ENCODE measurements at regions not wholly inside any gene's neighbourhood (a gene's known extent, or its start where the extent isn't known, plus 50 kb on each side); places are given as distances from the start of the nearest gene placed in this dataset.

GRCh38 chr22:42330170-42330569 is 59.7 kb upstream of the TCF20 start:
- H3K4me3 Mint-ChIP-seq: no peak overlapping the region
- H3K4me1 Mint-ChIP-seq (ENCODE audit: low read depth): peaks cover 42% of the 10 kb centered on the region
- ATAC-seq (replicated peaks in 1 of 2): no peak

GRCh38 chr22:42329504-42329903 is 59.1 kb upstream of the TCF20 start:
- DNase-seq: no peak
- peaks cover 49% of the 10 kb centered on the region for H3K4me1 Mint-ChIP-seq (ENCODE audit: low read depth)
- H3K9me3 Mint-ChIP-seq: peaks cover 0 to 2% of the 10 kb centered on the region in 2 donors
- H3K27me3 Mint-ChIP-seq (ENCODE audit: low read depth): no peaks in the 10 kb centered on the region
- ATAC-seq (replicated peaks in 1 of 2): no peak
- no peaks in the 10 kb centered on the region for H3K36me3 Mint-ChIP-seq (ENCODE audit: insufficient read depth in 2 of 2)
- no peak overlapping the region for H3K4me3 Mint-ChIP-seq
- H3K27ac Mint-ChIP-seq: no peak overlapping the region

More at GRCh38 chr22:42330170-42330569, 59.7 kb upstream of the TCF20 start:
- Mint-ChIP-seq H3K27ac (no peak overlapping the region), H3K9me3 (no peaks in the 10 kb centered on the region), H3K27me3 (ENCODE audit: low read depth) (no peaks in the 10 kb centered on the region), H3K36me3 (ENCODE audit: insufficient read depth in 2 of 2) (no peaks in the 10 kb centered on the region)
- no peak for DNase-seq

- peak in 1 of 2 donors; percentile 2 for ATAC-seq (replicated peaks in 1 of 2)
- Mint-ChIP-seq H3K27ac (no peak overlapping the region), H3K27me3 (ENCODE audit: low read depth) (no peaks in the 10 kb centered on the region), H3K4me3 (no peak overlapping the region), H3K36me3 (ENCODE audit: insufficient read depth in 2 of 2) (no peaks in the 10 kb centered on the region), H3K9me3 (peaks cover 0 to 2% of the 10 kb centered on the region in 2 donors), H3K4me1 (ENCODE audit: low read depth) (peaks cover 51% of the 10 kb centered on the region)
- no peak for DNase-seq
These were observed 58.3 kb upstream of the TCF20 start for GRCh38 chr22:42328784-42329145.

- Mint-ChIP-seq H3K27ac (no peak overlapping the region), H3K36me3 (ENCODE audit: insufficient read depth in 2 of 2) (peaks cover 0 to 3% of the 10 kb centered on the region in 2 donors), H3K4me3 (peak overlapping the region; percentile 11 to 43), H3K4me1 (ENCODE audit: low read depth) (peaks cover 51% of the 10 kb centered on the region), H3K27me3 (ENCODE audit: low read depth) (no peaks in the 10 kb centered on the region), H3K9me3 (peaks cover 0 to 2% of the 10 kb centered on the region in 2 donors)
- DNase-seq: no peak
- peak; percentile 59 to 70 for ATAC-seq (replicated peaks in 1 of 2)
These were observed 57.8 kb upstream of the TCF20 start for GRCh38 chr22:42328130-42328783.

- Mint-ChIP-seq H3K36me3 (ENCODE audit: insufficient read depth in 2 of 2) (peaks cover 0 to 3% of the 10 kb centered on the region in 2 donors), H3K4me1 (ENCODE audit: low read depth) (peaks cover 51% of the 10 kb centered on the region), H3K27ac (no peak overlapping the region), H3K27me3 (ENCODE audit: low read depth) (no peaks in the 10 kb centered on the region), H3K4me3 (peak overlapping the region in 1 of 2 donors; percentile 1), H3K9me3 (peaks cover 0 to 2% of the 10 kb centered on the region in 2 donors)
- no peak for DNase-seq
- no peak for ATAC-seq (replicated peaks in 1 of 2)
These were observed 57.1 kb upstream of the TCF20 start for GRCh38 chr22:42327462-42328129.

GRCh38 chr22:42326801-42327200 is 56.3 kb upstream of the TCF20 start:
- Mint-ChIP-seq H3K4me3 (no peak overlapping the region), H3K9me3 (peaks cover 0 to 2% of the 10 kb centered on the region in 2 donors), H3K36me3 (ENCODE audit: insufficient read depth in 2 of 2) (peaks cover 0 to 3% of the 10 kb centered on the region in 2 donors), H3K27me3 (ENCODE audit: low read depth) (no peaks in the 10 kb centered on the region), H3K4me1 (ENCODE audit: low read depth) (peaks cover 49% of the 10 kb centered on the region), H3K27ac (no peak overlapping the region)
- no peak for ATAC-seq (replicated peaks in 1 of 2)
- DNase-seq: no peak

- H3K27me3 Mint-ChIP-seq (ENCODE audit: low read depth): no peaks in the 10 kb centered on the region
- ATAC-seq (replicated peaks in 1 of 2) (no peak), DNase-seq (no peak)
- peaks cover 0 to 2% of the 10 kb centered on the region in 2 donors for H3K9me3 Mint-ChIP-seq
- H3K27ac Mint-ChIP-seq: no peak overlapping the region
- peaks cover 44% of the 10 kb centered on the region for H3K4me1 Mint-ChIP-seq (ENCODE audit: low read depth)
- H3K4me3 Mint-ChIP-seq: no peak overlapping the region
- H3K36me3 Mint-ChIP-seq (ENCODE audit: insufficient read depth in 2 of 2): peaks cover 0 to 3% of the 10 kb centered on the region in 2 donors
These were observed 55.8 kb upstream of the TCF20 start for GRCh38 chr22:42326301-42326700.

- peak overlapping the region in 1 of 2 donors; percentile 32 for H3K4me3 Mint-ChIP-seq
- peaks cover 0 to 2% of the 10 kb centered on the region in 2 donors for H3K9me3 Mint-ChIP-seq
- H3K36me3 Mint-ChIP-seq (ENCODE audit: insufficient read depth in 2 of 2): peaks cover 0 to 3% of the 10 kb centered on the region in 2 donors
- H3K27ac Mint-ChIP-seq: no peak overlapping the region
- H3K4me1 Mint-ChIP-seq (ENCODE audit: low read depth): peaks cover 44% of the 10 kb centered on the region
- ATAC-seq (replicated peaks in 1 of 2) (peak in 1 of 2 donors; percentile 44), DNase-seq (no peak)
- no peaks in the 10 kb centered on the region for H3K27me3 Mint-ChIP-seq (ENCODE audit: low read depth)
These were observed 54.7 kb upstream of the TCF20 start for GRCh38 chr22:42324990-42325710.

- Mint-ChIP-seq H3K9me3 (peaks cover 0 to 2% of the 10 kb centered on the region in 2 donors), H3K27me3 (ENCODE audit: low read depth) (no peaks in the 10 kb centered on the region), H3K4me3 (peak overlapping the region in 1 of 2 donors; percentile 19), H3K4me1 (ENCODE audit: low read depth) (peaks cover 44% of the 10 kb centered on the region), H3K36me3 (ENCODE audit: insufficient read depth in 2 of 2) (peaks cover 0 to 3% of the 10 kb centered on the region in 2 donors), H3K27ac (peak overlapping the region; percentile 91)
- ATAC-seq (replicated peaks in 1 of 2) (no peak), DNase-seq (no peak)
These were observed 54.1 kb upstream of the TCF20 start for GRCh38 chr22:42324566-42324965.

- no peaks in the 10 kb centered on the region for H3K27me3 Mint-ChIP-seq (ENCODE audit: low read depth)
- H3K27ac Mint-ChIP-seq: peak overlapping the region; percentile 91
- H3K9me3 Mint-ChIP-seq: peaks cover 0 to 2% of the 10 kb centered on the region in 2 donors
- H3K4me3 Mint-ChIP-seq: no peak overlapping the region
- H3K36me3 Mint-ChIP-seq (ENCODE audit: insufficient read depth in 2 of 2): peaks cover 0 to 3% of the 10 kb centered on the region in 2 donors
- peaks cover 40% of the 10 kb centered on the region for H3K4me1 Mint-ChIP-seq (ENCODE audit: low read depth)
- DNase-seq (no peak), ATAC-seq (replicated peaks in 1 of 2) (no peak)
These were observed 53.5 kb upstream of the TCF20 start for GRCh38 chr22:42323971-42324370.

GRCh38 chr22:42322562-42322926 is 52.1 kb upstream of the TCF20 start:
- ATAC-seq (replicated peaks in 1 of 2) (no peak), DNase-seq (no peak)
- Mint-ChIP-seq H3K36me3 (ENCODE audit: insufficient read depth in 2 of 2) (peaks cover 0 to 3% of the 10 kb centered on the region in 2 donors), H3K9me3 (peaks cover 0 to 2% of the 10 kb centered on the region in 2 donors), H3K27me3 (ENCODE audit: low read depth) (no peaks in the 10 kb centered on the region), H3K4me1 (ENCODE audit: low read depth) (peaks cover 26% of the 10 kb centered on the region), H3K27ac (no peak overlapping the region), H3K4me3 (no peak overlapping the region)

GRCh38 chr22:42321908-42322561 is 51.6 kb upstream of the TCF20 start:
- peaks cover 0 to 3% of the 10 kb centered on the region in 2 donors for H3K36me3 Mint-ChIP-seq (ENCODE audit: insufficient read depth in 2 of 2)
- no peak overlapping the region for H3K27ac Mint-ChIP-seq
- DNase-seq (no peak), ATAC-seq (replicated peaks in 1 of 2) (no peak)
- H3K9me3 Mint-ChIP-seq: peaks cover 0 to 2% of the 10 kb centered on the region in 2 donors
- no peaks in the 10 kb centered on the region for H3K27me3 Mint-ChIP-seq (ENCODE audit: low read depth)
- peaks cover 25% of the 10 kb centered on the region for H3K4me1 Mint-ChIP-seq (ENCODE audit: low read depth)
- H3K4me3 Mint-ChIP-seq: no peak overlapping the region
